Astrocyte of the hippocampus (primary cell): ENCODE measurements at regions not wholly inside any gene's neighbourhood (a gene's known extent, or its start where the extent isn't known, plus 50 kb on each side); places are given as distances from the start of the nearest gene placed in this dataset.
"Not testable (repeated sequence)": the region's sequence is repeated elsewhere in the genome, so short reads cannot be mapped to it uniquely, and the experiment has no call there.

Experiments used
- DNase-seq: peaks from one replicate; pipeline ENCODE4 v3.0.0; 2011; ENCODE audit warnings: low read depth, low spot score

- DNase-seq = peak; percentile 29
Measured at GRCh38 chr3:21979706-21980105, 228.7 kb upstream of the ZNF385D start.

GRCh38 chr3:21989341-21990042, 238.5 kb upstream of the ZNF385D start:
- no peak for DNase-seq

GRCh38 chr3:21991061-21991460, 240.1 kb upstream of the ZNF385D start:
- no peak for DNase-seq

- DNase-seq = no peak
Measured at GRCh38 chr3:21995079-21995607, 244.1 kb upstream of the ZNF385D start.

- no peak for DNase-seq
Measured at GRCh38 chr3:22007368-22007767, 256.4 kb upstream of the ZNF385D start.

GRCh38 chr3:22010997-22011396, 260.0 kb upstream of the ZNF385D start:
- no peak for DNase-seq

GRCh38 chr3:22012471-22012870, 261.5 kb upstream of the ZNF385D start:
- no peak for DNase-seq

- no peak for DNase-seq
Measured at GRCh38 chr3:22013641-22014040, 262.6 kb upstream of the ZNF385D start.

- DNase-seq = no peak
Measured at GRCh38 chr3:22016197-22016596, 265.2 kb upstream of the ZNF385D start.

- not testable (repeated sequence) for DNase-seq
Measured at GRCh38 chr3:22024638-22025037, 273.6 kb upstream of the ZNF385D start.

- no peak for DNase-seq
Measured at GRCh38 chr3:22029480-22029879, 278.5 kb upstream of the ZNF385D start.

GRCh38 chr3:22039161-22039560, 288.2 kb upstream of the ZNF385D start:
- no peak for DNase-seq

GRCh38 chr3:22040150-22040549, 289.1 kb upstream of the ZNF385D start:
- DNase-seq = no peak

GRCh38 chr3:22045882-22046281, 294.9 kb upstream of the ZNF385D start:
- no peak for DNase-seq

- DNase-seq = no peak
Measured at GRCh38 chr3:22063500-22063899, 312.5 kb upstream of the ZNF385D start.

- no peak for DNase-seq
Measured at GRCh38 chr3:22068619-22069018, 317.6 kb upstream of the ZNF385D start.

- no peak for DNase-seq
Measured at GRCh38 chr3:22088204-22088603, 337.2 kb upstream of the ZNF385D start.

- DNase-seq = peak; percentile 32
Measured at GRCh38 chr3:22089284-22089683, 338.3 kb upstream of the ZNF385D start.

- DNase-seq = no peak
Measured at GRCh38 chr3:22091329-22091728, 340.3 kb upstream of the ZNF385D start.

- no peak for DNase-seq
Measured at GRCh38 chr3:22098021-22098420, 347.0 kb upstream of the ZNF385D start.

- no peak for DNase-seq
Measured at GRCh38 chr3:22101351-22101750, 350.3 kb upstream of the ZNF385D start.

GRCh38 chr3:22101811-22102210, 350.8 kb upstream of the ZNF385D start:
- peak; percentile 16 for DNase-seq

- no peak for DNase-seq
Measured at GRCh38 chr3:22103423-22103822, 352.4 kb upstream of the ZNF385D start.
